Naive thymus-derived CD4-positive, alpha-beta T cell (primary cell): ENCODE measurements at regions not wholly inside any gene's neighbourhood (a gene's known extent, or its start where the extent isn't known, plus 50 kb on each side); places are given as distances from the start of the nearest gene placed in this dataset.

Experiments used
- ATAC-seq: fragments of 150-1000 bp; cut with Tn5 transposase; 2 replicates; pipeline ENCODE4 v1.10.0; 2021; ENCODE audit warnings: mild to moderate bottlenecking, moderate library complexity
- CTCF ChIA-PET: fragments of 350-600 bp; sonication (Branson Sonifier 250); formaldehyde crosslinking; loops from one replicate; lab custom pipeline; 2021; ENCODE audit warnings: antibody characterized with exemption; lab: Charles Lee
- POLR2A ChIA-PET: fragments of 350-600 bp; sonication (Branson Sonifier 250); formaldehyde crosslinking; loops from one replicate; lab custom pipeline; 2021; ENCODE audit warnings: antibody characterized with exemption, inconsistent platforms; lab: Charles Lee
- DNase-seq, 9 donors: peaks; one replicate each; pipeline versions ENCODE4 v3.0.0 to v3.0.0-alpha.2; 2020 to 2022; ENCODE audit warnings: mixed read lengths in 1 of 9
- H3K27ac ChIP-seq: one replicate; pipeline ENCODE4 v1.7.0; 2013; ENCODE audit warnings: mild to moderate bottlenecking, low read depth, low read length, moderate library complexity
- H3K27me3 ChIP-seq, 2 donors: one replicate each; pipeline ENCODE4 v1.7.0; 2013; ENCODE audit warnings: low read length in 2 of 2, mild to moderate bottlenecking in 2 of 2, moderate library complexity in 2 of 2; ENCODE audit not compliant: control insufficient read depth in 2 of 2, insufficient read depth in 2 of 2
- H3K36me3 ChIP-seq, 3 experiments: 1 replicate in 2 of 3; 2 replicates in 1 of 3; pipeline ENCODE4 v1.7.0; 2013; ENCODE audit warnings: low read length in 3 of 3, mild to moderate bottlenecking in 3 of 3, moderate library complexity in 1 of 3; ENCODE audit not compliant: insufficient read depth in 3 of 3, control insufficient read depth in 2 of 3
- H3K4me1 ChIP-seq, 2 donors: one replicate each; pipeline ENCODE4 v1.7.0; 2013; ENCODE audit warnings: low read length in 2 of 2, mild to moderate bottlenecking in 2 of 2, moderate library complexity in 1 of 2; ENCODE audit not compliant: control insufficient read depth in 2 of 2, insufficient read depth in 2 of 2
- H3K4me3 ChIP-seq: 2 replicates; pipeline ENCODE4 v1.7.0; 2013; ENCODE audit warnings: mild to moderate bottlenecking, low read length
- H3K9me3 ChIP-seq, 3 experiments: 1 replicate in 2 of 3; 2 replicates in 1 of 3; pipeline ENCODE4 v1.7.0; 2013; ENCODE audit warnings: low read length in 3 of 3; ENCODE audit not compliant: control insufficient read depth in 2 of 3
- H3K27ac Mint-ChIP-seq, 9 donors: one replicate each; pipeline ENCODE4 v1.8.0; 2020 to 2022; ENCODE audit warnings: mixed read lengths in 9 of 9, mild to moderate bottlenecking in 8 of 9, moderate library complexity in 5 of 9, inconsistent platforms in 2 of 9
- H3K27me3 Mint-ChIP-seq, 5 donors: one replicate each; pipeline ENCODE4 v1.8.0; 2021 to 2022; ENCODE audit warnings: mixed read lengths in 5 of 5, mild to moderate bottlenecking in 1 of 5
- H3K36me3 Mint-ChIP-seq, 5 donors: one replicate each; pipeline ENCODE4 v1.8.0; 2020 to 2022; ENCODE audit warnings: mixed read lengths in 5 of 5, mild to moderate bottlenecking in 3 of 5, inconsistent platforms in 1 of 5
- H3K4me1 Mint-ChIP-seq, 7 donors: one replicate each; pipeline ENCODE4 v1.8.0; 2020 to 2022; ENCODE audit warnings: mixed read lengths in 7 of 7, mild to moderate bottlenecking in 3 of 7, inconsistent platforms in 1 of 7
- H3K4me3 Mint-ChIP-seq, 10 donors: one replicate each; pipeline ENCODE4 v1.8.0; 2020 to 2022; ENCODE audit warnings: mild to moderate bottlenecking in 10 of 10, mixed read lengths in 10 of 10, moderate library complexity in 6 of 10, inconsistent platforms in 2 of 10
- H3K9me3 Mint-ChIP-seq, 11 donors: one replicate each; pipeline ENCODE4 v1.8.0; 2020 to 2022; ENCODE audit warnings: mixed read lengths in 11 of 11, mild to moderate bottlenecking in 4 of 11, inconsistent platforms in 1 of 11, moderate library complexity in 1 of 11
- intact Hi-C, 2 donors: fragments of 100-400 bp; cut with micrococcal nuclease; formaldehyde crosslinking; loops; one replicate each; pipeline ENCODE4 v1.15.1; 2023

DNA sequence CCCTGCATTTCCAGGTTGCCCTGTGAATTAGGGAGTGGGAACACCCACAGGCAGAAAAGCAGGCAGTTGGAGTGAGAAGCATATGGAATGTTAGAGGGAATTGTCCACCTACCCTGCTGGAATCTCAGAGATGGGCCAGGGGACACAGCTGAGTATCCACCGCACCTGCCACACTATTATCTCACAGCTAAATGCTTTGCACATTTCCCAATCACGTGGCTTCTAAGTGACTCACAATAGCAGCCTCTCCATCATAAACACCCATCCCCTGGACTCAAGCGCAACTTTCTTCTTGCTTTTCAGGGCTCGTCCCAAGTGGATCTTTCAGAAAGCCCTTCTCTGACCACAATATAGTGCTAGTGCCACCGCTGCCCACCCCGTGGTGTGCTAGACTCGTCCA is 389.0 kb upstream of the LMCD1 start:
- Histone ChIP-seq H3K4me3 (no peak overlapping the region), H3K9me3 (no peaks in the 10 kb centered on the region), H3K27ac (no peak overlapping the region), H3K4me1 (peaks cover 0 to 5% of the 10 kb centered on the region in 2 donors), H3K27me3 (no peaks in the 10 kb centered on the region), H3K36me3 (no peaks in the 10 kb centered on the region)
- no peak for ATAC-seq
- Mint-ChIP-seq H3K36me3 (no peaks in the 10 kb centered on the region), H3K4me1 (peaks cover 0 to 7% (median 4%) of the 10 kb centered on the region in 7 donors), H3K27ac (no peak overlapping the region), H3K9me3 (peaks cover 0 to under 1% (median 0%) of the 10 kb centered on the region in 11 donors), H3K27me3 (peaks cover 0 to 12% (median 9%) of the 10 kb centered on the region in 5 donors), H3K4me3 (no peak overlapping the region)
- no peak for DNase-seq
- ChIA-PET CTCF (interaction anchor here (0.7 to 2.1 kb wide), 2 partner anchors 100 to 312 kb away, joined by 4 to 15 read pairs; no protein-coding TSS in a partner anchor), POLR2A (interaction anchor here (0.7 kb wide), 1 partner anchor 212 kb away, joined by 4 read pairs; no protein-coding TSS in a partner anchor)
- intact Hi-C loops, result loop anchor here in 1 of 2 donors (5.0 kb wide), 1 partner anchor 310 kb away; no protein-coding TSS in a partner anchor

DNA sequence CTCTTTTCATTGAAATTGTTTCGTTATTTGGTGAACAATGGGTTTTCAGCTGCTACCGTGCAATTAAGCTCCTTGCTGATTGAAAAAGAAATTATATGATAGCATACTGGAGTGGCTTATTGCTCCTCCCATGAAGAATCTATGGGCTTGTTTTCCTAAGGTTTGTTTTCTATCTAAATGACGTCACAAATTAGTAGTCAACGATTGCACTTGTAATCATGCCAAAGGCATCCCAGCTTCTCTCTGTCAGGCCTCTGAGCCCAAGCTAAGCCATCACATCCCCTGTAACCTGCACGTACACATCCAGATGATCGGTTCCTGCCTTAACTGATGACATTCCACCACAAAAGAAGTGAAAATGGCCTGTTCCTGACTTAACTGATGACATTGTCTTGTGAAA is 388.0 kb upstream of the LMCD1 start:
- Mint-ChIP-seq H3K4me1 (peaks cover 0 to 7% (median 4%) of the 10 kb centered on the region in 7 donors), H3K9me3 (peaks cover 0 to 9% (median 4%) of the 10 kb centered on the region in 11 donors), H3K27me3 (peaks cover 2 to 21% (median 10%) of the 10 kb centered on the region in 5 donors), H3K4me3 (no peak overlapping the region), H3K27ac (no peak overlapping the region), H3K36me3 (peaks cover 0 to 9% (median 0%) of the 10 kb centered on the region in 5 donors)
- ChIA-PET CTCF (interaction anchor here (1.1 kb wide), 1 partner anchor 313 kb away, joined by 3 read pairs; no protein-coding TSS in a partner anchor), POLR2A (no interaction called here)
- no peaks in the 10 kb centered on the region for H3K27me3 ChIP-seq
- ATAC-seq (no peak), DNase-seq (no peak)
- no peaks in the 10 kb centered on the region for H3K36me3 ChIP-seq
- no peaks in the 10 kb centered on the region for H3K9me3 ChIP-seq
- peaks cover 0 to 5% of the 10 kb centered on the region in 2 donors for H3K4me1 ChIP-seq
- no peak overlapping the region for H3K27ac ChIP-seq
- H3K4me3 ChIP-seq, result no peak overlapping the region
- intact Hi-C loops, result loop anchor here in 1 of 2 donors (5.0 kb wide), 1 partner anchor 311 kb away; no protein-coding TSS in a partner anchor

GRCh38 chr3:8128686-8129085 is 372.9 kb upstream of the LMCD1 start:
- Mint-ChIP-seq H3K36me3 (no peaks in the 10 kb centered on the region), H3K27me3 (peaks cover 0 to 6% (median 0%) of the 10 kb centered on the region in 5 donors), H3K4me1 (no peaks in the 10 kb centered on the region), H3K27ac (no peak overlapping the region), H3K9me3 (peaks cover 0 to 7% (median 0%) of the 10 kb centered on the region in 11 donors), H3K4me3 (no peak overlapping the region)
- POLR2A ChIA-PET, result no interaction called here
- no peaks in the 10 kb centered on the region for H3K9me3 ChIP-seq
- no peaks in the 10 kb centered on the region for H3K4me1 ChIP-seq
- H3K27me3 ChIP-seq, result no peaks in the 10 kb centered on the region
- no peak overlapping the region for H3K4me3 ChIP-seq
- DNase-seq, result no peak
- no peak overlapping the region for H3K27ac ChIP-seq
- intact Hi-C loops, result no loop called here
- CTCF ChIA-PET, result no interaction called here
- no peak for ATAC-seq
- H3K36me3 ChIP-seq, result no peaks in the 10 kb centered on the region

DNA sequence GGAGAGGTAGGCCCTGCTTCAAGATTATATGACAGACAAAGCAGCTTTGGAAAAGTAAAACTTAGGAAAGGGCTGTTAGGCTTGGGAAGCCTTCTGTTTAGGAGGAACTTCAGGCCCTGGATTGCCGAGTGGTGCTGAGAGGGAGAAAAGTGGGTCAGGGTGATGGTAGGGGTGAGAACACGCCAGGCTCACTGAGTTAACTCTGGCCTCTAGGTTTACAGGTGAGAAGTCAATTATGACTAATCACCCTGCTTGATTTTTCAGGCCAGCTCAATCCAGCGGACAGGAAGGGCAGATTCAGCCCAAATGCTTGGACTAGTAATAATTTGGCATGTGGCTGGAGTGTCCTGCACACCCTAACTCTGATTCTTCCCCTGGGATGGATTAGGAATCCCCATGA is 365.1 kb upstream of the LMCD1 start:
- H3K27me3 Mint-ChIP-seq, result no peaks in the 10 kb centered on the region
- ChIA-PET CTCF (no interaction called here), POLR2A (no interaction called here)
- H3K36me3 Mint-ChIP-seq, result no peaks in the 10 kb centered on the region
- Histone ChIP-seq H3K9me3 (no peaks in the 10 kb centered on the region), H3K27ac (no peak overlapping the region), H3K27me3 (no peaks in the 10 kb centered on the region), H3K4me1 (no peaks in the 10 kb centered on the region), H3K36me3 (no peaks in the 10 kb centered on the region), H3K4me3 (no peak overlapping the region)
- DNase-seq (no peak), ATAC-seq (no peak)
- intact Hi-C loops, result no loop called here
- H3K9me3 Mint-ChIP-seq, result peaks cover 0 to 2% (median 0%) of the 10 kb centered on the region in 11 donors
- H3K4me1 Mint-ChIP-seq, result peaks cover 0 to 1% (median 0%) of the 10 kb centered on the region in 7 donors
- H3K4me3 Mint-ChIP-seq, result no peak overlapping the region
- H3K27ac Mint-ChIP-seq, result no peak overlapping the region

GRCh38 chr3:8143186-8143585 is 358.4 kb upstream of the LMCD1 start:
- Mint-ChIP-seq H3K9me3 (no peaks in the 10 kb centered on the region), H3K4me1 (peaks cover 0 to 1% (median 0%) of the 10 kb centered on the region in 7 donors), H3K4me3 (no peak overlapping the region), H3K27me3 (peaks cover 0 to 19% (median 14%) of the 10 kb centered on the region in 5 donors), H3K27ac (no peak overlapping the region), H3K36me3 (no peaks in the 10 kb centered on the region)
- H3K4me1 ChIP-seq, result no peaks in the 10 kb centered on the region
- intact Hi-C loops, result no loop called here
- DNase-seq, result no peak
- no peaks in the 10 kb centered on the region for H3K27me3 ChIP-seq
- H3K4me3 ChIP-seq, result no peak overlapping the region
- no peaks in the 10 kb centered on the region for H3K36me3 ChIP-seq
- POLR2A ChIA-PET, result no interaction called here
- no peak overlapping the region for H3K27ac ChIP-seq
- CTCF ChIA-PET, result no interaction called here
- no peak for ATAC-seq
- H3K9me3 ChIP-seq, result no peaks in the 10 kb centered on the region

DNA sequence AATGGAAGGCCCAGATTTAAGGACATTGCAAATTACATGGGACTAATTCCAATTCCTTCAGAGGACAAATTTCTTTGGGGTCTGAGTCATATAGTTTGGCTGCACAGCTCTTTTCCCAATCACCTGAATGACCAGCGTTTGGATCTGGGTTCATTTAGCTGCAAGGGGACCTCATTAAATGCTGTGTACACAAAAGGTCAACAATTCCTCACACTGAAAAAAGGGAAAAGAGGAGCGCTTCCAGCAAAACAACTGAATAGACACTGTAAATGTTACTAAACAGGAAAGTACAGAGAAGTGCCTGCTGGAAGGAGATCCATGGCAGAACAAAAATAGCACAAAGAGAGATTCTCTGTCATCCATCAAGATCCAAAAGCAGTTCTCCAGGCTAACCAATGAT is 356.0 kb upstream of the LMCD1 start:
- no peak for DNase-seq
- no peaks in the 10 kb centered on the region for H3K9me3 ChIP-seq
- no peaks in the 10 kb centered on the region for H3K4me1 ChIP-seq
- no peak for ATAC-seq
- Mint-ChIP-seq H3K9me3 (no peaks in the 10 kb centered on the region), H3K27ac (no peak overlapping the region), H3K4me3 (no peak overlapping the region), H3K4me1 (peaks cover 0 to 1% (median 0%) of the 10 kb centered on the region in 7 donors), H3K27me3 (peaks cover 0 to 23% (median 20%) of the 10 kb centered on the region in 5 donors), H3K36me3 (no peaks in the 10 kb centered on the region)
- no peaks in the 10 kb centered on the region for H3K27me3 ChIP-seq
- H3K36me3 ChIP-seq, result no peaks in the 10 kb centered on the region
- ChIA-PET POLR2A (no interaction called here), CTCF (no interaction called here)
- no peak overlapping the region for H3K27ac ChIP-seq
- intact Hi-C loops, result no loop called here
- H3K4me3 ChIP-seq, result no peak overlapping the region

DNA sequence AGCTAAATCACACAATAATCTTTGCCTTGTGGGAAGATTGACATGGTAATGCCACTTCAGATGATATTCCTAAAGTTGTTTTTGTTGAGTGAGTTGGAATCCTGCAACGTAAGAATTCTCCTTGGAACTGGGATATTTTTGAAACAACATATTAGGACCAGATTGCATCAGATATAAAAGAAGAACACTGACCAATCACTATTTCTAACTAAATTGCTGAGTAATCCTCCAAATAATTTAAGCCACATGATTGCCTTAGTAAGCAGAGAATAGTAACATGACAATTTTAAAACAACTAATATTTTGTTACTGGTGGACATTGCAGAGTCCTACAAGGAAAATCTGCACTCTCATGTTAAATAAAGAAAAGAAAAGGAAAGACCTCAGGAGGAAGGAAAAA is 353.9 kb upstream of the LMCD1 start:
- Histone ChIP-seq H3K4me3 (no peak overlapping the region), H3K27me3 (no peaks in the 10 kb centered on the region), H3K27ac (no peak overlapping the region), H3K9me3 (no peaks in the 10 kb centered on the region), H3K36me3 (no peaks in the 10 kb centered on the region), H3K4me1 (no peaks in the 10 kb centered on the region)
- Mint-ChIP-seq H3K4me3 (no peak overlapping the region), H3K27ac (no peak overlapping the region), H3K4me1 (no peaks in the 10 kb centered on the region), H3K27me3 (peaks cover 0 to 32% (median 20%) of the 10 kb centered on the region in 5 donors), H3K9me3 (no peaks in the 10 kb centered on the region), H3K36me3 (no peaks in the 10 kb centered on the region)
- POLR2A ChIA-PET, result no interaction called here
- CTCF ChIA-PET, result no interaction called here
- ATAC-seq (no peak), DNase-seq (no peak)
- intact Hi-C loops, result no loop called here
